ENCODE measurements at regions not wholly inside any gene's neighbourhood (a gene's known extent, or its start where the extent isn't known, plus 50 kb on each side); places are given as distances from the start of the nearest gene placed in this dataset.

DNA sequence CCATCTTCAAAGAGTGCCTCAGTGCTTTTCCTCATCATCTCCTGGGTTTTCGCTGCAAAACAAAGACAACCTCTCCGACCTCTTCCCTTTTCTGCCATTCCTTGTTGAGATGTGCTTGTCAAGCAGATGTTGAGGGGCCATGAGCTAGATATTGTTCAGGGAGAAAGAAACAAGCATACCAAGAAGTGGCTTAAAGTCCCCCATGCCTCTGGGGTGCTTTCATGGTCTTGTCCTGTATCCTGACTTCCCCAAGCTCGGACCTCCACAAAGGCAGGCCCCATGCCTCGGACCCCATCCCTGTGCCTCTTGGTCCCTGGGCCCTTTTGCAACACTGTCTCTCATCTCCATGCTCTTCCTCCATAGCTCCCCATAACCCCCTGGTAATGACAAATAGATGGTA is 103.8 kb downstream of the C1orf94 start:
- DNase-seq (ENCODE audit: low read depth), result no peak
- H3K4me3 ChIP-seq (ENCODE audit: low read length), result no peak overlapping the region
- TF ChIP-seq, protein P1, sequence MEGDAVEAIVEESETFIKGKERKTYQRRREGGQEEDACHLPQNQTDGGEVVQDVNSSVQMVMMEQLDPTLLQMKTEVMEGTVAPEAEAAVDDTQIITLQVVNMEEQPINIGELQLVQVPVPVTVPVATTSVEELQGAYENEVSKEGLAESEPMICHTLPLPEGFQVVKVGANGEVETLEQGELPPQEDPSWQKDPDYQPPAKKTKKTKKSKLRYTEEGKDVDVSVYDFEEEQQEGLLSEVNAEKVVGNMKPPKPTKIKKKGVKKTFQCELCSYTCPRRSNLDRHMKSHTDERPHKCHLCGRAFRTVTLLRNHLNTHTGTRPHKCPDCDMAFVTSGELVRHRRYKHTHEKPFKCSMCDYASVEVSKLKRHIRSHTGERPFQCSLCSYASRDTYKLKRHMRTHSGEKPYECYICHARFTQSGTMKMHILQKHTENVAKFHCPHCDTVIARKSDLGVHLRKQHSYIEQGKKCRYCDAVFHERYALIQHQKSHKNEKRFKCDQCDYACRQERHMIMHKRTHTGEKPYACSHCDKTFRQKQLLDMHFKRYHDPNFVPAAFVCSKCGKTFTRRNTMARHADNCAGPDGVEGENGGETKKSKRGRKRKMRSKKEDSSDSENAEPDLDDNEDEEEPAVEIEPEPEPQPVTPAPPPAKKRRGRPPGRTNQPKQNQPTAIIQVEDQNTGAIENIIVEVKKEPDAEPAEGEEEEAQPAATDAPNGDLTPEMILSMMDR (conservative IDR thresholded peaks at IDR 0.05; ENCODE audit: low read depth, low read length), result no peak

DNA sequence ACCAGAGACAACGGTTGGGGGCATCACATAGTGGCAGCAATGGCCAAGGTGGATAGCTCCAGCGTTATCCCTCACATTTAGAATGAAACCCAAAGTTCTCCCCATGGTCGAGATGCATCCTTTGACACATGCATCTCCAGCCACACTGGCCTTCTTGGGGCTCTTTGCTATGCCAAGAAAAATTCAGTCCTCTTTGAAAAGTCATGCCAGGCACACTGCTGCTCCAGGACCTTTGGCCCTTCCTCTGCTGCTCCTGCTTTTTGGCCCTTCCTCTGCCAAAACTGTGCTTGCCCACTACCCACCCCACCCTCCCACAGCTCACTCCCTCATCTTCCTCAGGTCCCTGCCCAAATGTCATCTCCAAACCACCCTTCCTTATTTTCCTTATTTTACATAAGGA is 106.4 kb downstream of the C1orf94 start:
- no peak overlapping the region for H3K4me3 ChIP-seq (ENCODE audit: low read length)
- TF ChIP-seq, protein P1 (conservative IDR thresholded peaks at IDR 0.05; ENCODE audit: low read depth, low read length), result no peak
- DNase-seq (ENCODE audit: low read depth), result no peak

DNA sequence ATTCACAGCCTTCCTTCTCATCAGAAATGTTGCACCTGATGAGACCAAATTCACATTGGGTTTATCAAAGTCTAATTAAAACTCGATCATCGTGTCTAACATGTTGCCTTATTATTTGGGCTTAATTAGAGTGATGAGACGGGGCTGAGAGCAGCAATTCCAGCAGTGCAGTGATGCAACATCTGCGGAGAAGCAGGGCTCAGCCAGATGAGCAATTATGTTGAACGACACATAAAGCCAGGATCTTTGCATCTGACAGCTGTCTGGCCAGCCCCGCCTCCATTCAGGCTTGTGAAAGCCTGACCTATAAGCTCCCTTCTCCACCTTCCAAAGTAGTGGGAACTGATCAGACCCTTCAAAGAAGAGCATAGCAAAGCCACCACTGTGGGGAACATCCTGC is 109.8 kb downstream of the C1orf94 start:
- DNase-seq (ENCODE audit: low read depth), result no peak
- TF ChIP-seq, protein P1 (conservative IDR thresholded peaks at IDR 0.05; ENCODE audit: low read depth, low read length), result no peak
- no peak overlapping the region for H3K4me3 ChIP-seq (ENCODE audit: low read length)

GRCh38 chr1:34290831-34291230 is 114.1 kb downstream of the C1orf94 start:
- no peak overlapping the region for H3K4me3 ChIP-seq (ENCODE audit: low read length)
- TF ChIP-seq, protein P1 (conservative IDR thresholded peaks at IDR 0.05; ENCODE audit: low read depth, low read length), result no peak
- DNase-seq (ENCODE audit: low read depth), result no peak

DNA sequence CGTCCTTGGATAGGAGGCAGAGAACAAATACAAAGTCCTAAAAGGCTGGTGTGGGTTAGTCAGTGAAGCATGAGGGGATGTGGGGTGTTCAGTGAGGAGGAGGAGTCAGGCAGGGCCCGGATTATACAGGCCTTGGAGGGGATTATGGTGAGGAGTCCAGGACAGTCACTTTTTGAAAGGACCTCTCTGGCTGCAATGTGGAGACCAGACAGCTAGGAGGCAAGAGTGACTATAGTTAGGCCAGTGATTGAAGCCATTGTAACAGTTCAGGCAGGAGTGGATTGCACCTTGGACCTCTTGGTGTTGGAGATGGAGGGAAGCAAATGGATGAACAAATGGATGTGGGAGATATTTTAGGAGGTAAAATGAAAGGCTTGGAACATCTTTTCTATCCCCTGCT is 115.8 kb downstream of the C1orf94 start:
- TF ChIP-seq, protein P1 (conservative IDR thresholded peaks at IDR 0.05; ENCODE audit: low read depth, low read length), result no peak
- no peak for DNase-seq (ENCODE audit: low read depth)
- no peak overlapping the region for H3K4me3 ChIP-seq (ENCODE audit: low read length)

DNA sequence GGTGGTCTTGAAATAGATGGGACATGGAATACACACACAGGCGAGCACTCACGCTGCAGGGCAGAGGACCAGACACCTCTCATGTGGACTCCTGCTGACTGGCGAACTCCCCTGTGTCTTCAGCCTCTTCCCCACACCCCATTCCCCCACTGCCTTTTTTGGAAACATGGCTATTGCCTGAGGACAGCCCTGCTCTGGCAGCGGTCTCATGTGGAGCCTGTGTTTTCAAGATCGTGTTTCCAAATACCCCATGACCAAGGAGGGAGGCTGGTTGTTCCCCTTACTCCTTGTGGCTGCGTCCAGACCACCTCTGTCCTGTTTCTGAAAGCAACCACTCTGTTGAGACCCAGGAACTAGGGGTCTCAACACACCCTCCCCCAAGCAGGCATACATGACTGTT is 119.4 kb downstream of the C1orf94 start:
- no peak overlapping the region for H3K4me3 ChIP-seq (ENCODE audit: low read length)
- DNase-seq (ENCODE audit: low read depth), result no peak
- TF ChIP-seq, protein P1 (conservative IDR thresholded peaks at IDR 0.05; ENCODE audit: low read depth, low read length), result no peak

DNA sequence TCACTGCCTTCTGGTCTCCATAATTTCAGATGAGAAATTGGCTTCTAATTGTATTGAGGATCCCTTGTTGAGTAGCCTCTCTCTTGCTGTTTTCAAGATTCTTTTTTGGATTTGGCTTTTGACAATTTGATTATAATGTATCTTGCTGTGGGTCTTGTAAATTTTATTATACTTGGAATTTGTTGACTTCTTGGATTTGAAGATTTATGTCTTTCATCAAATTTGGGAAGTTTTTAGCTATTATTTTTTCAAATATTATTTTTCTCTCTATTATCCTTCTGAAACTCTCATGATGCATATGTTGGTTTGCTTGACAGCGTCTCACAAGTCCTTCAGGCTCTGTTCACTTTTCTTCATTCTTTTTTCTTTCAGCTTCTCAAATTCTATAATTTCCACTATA is 126.1 kb downstream of the C1orf94 start:
- no peak for DNase-seq (ENCODE audit: low read depth)
- TF ChIP-seq, protein P1 (conservative IDR thresholded peaks at IDR 0.05; ENCODE audit: low read depth, low read length), result no peak
- H3K4me3 ChIP-seq (ENCODE audit: low read length), result no peak overlapping the region
